ENCODE measurements at regions not wholly inside any gene's neighbourhood (a gene's known extent, or its start where the extent isn't known, plus 50 kb on each side); places are given as distances from the start of the nearest gene placed in this dataset.

DNA sequence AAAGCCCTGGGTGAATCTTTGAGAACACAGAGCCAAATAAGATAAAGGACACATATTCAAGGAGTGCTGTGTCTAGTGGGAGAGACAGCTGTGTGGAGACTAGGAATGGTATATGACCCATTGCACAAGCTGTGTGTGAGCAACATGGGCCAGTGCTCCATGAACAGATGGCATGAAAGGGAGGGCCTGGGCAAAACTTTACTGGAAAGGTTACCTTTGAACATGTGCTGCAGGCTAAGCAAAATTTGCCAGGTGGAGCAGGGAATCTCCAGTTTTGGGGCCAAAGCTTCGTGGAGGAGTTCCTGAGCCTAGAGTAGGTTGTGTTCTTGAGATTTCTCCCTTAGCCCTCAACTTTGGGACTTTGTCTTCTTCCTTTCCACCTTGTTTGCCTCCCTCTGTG, 446.1 kb upstream of the PROX1 start:
- TF ChIP-seq POLR2A (IDR thresholded peaks at IDR 0.05) = no peak
- TF ChIP-seq, protein P1, sequence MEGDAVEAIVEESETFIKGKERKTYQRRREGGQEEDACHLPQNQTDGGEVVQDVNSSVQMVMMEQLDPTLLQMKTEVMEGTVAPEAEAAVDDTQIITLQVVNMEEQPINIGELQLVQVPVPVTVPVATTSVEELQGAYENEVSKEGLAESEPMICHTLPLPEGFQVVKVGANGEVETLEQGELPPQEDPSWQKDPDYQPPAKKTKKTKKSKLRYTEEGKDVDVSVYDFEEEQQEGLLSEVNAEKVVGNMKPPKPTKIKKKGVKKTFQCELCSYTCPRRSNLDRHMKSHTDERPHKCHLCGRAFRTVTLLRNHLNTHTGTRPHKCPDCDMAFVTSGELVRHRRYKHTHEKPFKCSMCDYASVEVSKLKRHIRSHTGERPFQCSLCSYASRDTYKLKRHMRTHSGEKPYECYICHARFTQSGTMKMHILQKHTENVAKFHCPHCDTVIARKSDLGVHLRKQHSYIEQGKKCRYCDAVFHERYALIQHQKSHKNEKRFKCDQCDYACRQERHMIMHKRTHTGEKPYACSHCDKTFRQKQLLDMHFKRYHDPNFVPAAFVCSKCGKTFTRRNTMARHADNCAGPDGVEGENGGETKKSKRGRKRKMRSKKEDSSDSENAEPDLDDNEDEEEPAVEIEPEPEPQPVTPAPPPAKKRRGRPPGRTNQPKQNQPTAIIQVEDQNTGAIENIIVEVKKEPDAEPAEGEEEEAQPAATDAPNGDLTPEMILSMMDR (IDR thresholded peaks at IDR 0.05) = no peak
